IMR-90 (cell line): ENCODE measurements at regions not wholly inside any gene's neighbourhood (a gene's known extent, or its start where the extent isn't known, plus 50 kb on each side); places are given as distances from the start of the nearest gene placed in this dataset.

ENCODE experiments used
- POLR2A ChIP-seq: IDR thresholded peaks from 2 replicates; pipeline ENCODE4 v1.6.1; 2012; ENCODE audit warnings: mild to moderate bottlenecking, low read depth, low read length
- USF2 ChIP-seq: fragments of 150-350 bp; IDR thresholded peaks from 2 replicates; pipeline ENCODE4 v1.6.1; 2017; ENCODE audit warnings: mild to moderate bottlenecking, antibody characterized with exemption, low read length, low read depth
- TF ChIP-seq, protein P1 (sequence below): conservative IDR thresholded peaks from 2 replicates; pipeline ENCODE4 v1.5.1; 2012; ENCODE audit warnings: mild to moderate bottlenecking, low read depth, low read length, improper control_type of control experiment

- TF ChIP-seq POLR2A (no peak), USF2 (no peak)
- TF ChIP-seq, protein P1, sequence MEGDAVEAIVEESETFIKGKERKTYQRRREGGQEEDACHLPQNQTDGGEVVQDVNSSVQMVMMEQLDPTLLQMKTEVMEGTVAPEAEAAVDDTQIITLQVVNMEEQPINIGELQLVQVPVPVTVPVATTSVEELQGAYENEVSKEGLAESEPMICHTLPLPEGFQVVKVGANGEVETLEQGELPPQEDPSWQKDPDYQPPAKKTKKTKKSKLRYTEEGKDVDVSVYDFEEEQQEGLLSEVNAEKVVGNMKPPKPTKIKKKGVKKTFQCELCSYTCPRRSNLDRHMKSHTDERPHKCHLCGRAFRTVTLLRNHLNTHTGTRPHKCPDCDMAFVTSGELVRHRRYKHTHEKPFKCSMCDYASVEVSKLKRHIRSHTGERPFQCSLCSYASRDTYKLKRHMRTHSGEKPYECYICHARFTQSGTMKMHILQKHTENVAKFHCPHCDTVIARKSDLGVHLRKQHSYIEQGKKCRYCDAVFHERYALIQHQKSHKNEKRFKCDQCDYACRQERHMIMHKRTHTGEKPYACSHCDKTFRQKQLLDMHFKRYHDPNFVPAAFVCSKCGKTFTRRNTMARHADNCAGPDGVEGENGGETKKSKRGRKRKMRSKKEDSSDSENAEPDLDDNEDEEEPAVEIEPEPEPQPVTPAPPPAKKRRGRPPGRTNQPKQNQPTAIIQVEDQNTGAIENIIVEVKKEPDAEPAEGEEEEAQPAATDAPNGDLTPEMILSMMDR = no peak
Observed at GRCh38 chr14:100393906-100394732, 71.0 kb downstream of the SLC25A47 start.
